GM19025 (cell line): ENCODE measurements at regions not wholly inside any gene's neighbourhood (a gene's known extent, or its start where the extent isn't known, plus 50 kb on each side); places are given as distances from the start of the nearest gene placed in this dataset.
"Not testable (repeated sequence)": the region's sequence is repeated elsewhere in the genome, so short reads cannot be mapped to it uniquely, and the experiment has no call there.

Experiments
- ATAC-seq: cut with Tn5 transposase; IDR thresholded peaks from one replicate; pipeline ENCODE4 v1.9.1; 2021; ENCODE audit warnings: mild to moderate bottlenecking, low read depth, moderate library complexity; ENCODE audit not compliant: unreplicated experiment

DNA sequence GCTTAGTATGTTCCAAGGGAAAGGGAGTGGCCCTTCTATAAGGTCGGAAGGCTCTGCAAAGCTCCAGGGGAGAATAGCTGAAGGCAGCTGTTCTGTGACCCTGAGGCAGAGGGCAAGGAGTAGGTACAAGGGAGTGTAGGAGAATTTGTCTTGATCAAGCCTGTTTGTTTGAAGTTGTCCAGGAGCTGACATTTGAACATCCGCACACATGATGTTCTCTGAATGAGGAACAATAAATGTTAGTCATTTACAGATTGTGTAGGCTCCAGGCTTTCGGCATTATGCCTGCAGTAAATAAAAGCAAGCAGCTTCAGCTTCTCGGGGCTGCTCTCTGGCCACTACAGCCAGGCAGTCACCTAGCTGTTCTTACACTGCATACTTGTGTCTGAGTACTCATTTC is 52.7 kb downstream of the CTAGE6 start:
- ATAC-seq = not testable (repeated sequence)

DNA sequence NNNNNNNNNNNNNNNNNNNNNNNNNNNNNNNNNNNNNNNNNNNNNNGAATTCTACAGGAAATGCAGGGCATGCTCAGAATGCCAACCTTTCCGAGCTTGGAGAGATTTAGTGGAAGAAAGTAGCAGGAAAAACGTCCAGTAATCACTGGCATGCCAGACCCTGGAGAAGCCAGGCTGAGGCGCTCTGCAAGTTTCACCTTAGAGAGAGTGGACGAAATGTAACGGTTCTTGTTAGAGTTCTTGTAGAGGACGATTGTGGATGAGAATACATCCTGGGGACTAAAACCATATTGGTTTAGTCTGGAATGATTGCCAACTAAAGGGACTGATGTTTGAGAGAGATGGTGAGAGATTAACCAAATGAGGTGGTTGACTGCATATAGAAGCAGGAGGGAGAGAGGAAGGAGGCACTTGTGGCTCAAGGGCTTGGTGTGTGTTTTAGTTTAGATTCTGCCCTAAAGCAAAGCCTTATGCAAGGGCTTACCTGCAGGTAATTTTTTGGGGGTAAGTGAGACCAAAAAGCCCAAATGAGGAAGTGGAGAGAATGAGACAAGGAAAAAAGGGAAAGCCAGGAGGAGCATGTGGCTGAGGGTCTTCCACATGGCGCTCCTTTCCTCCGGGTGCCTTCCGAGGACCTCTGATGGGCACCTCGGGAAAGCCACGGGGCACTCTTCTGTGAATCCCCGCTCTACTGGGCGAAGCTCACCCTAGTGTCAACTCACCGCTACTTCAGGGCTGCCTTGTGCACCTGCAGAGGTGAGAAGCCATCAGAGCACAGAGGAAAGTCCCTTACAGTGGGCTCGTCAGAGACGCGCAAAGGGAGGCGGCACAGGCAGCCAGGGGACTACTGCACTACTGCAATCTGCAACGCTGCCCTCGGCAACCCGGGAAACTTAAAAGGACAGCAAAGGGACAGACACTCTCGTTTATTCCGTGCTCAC is 56.5 kb downstream of the CTAGE6 start:
- ATAC-seq = peak; percentile 99
